PC-9 (cell line): ENCODE measurements at regions not wholly inside any gene's neighbourhood (a gene's known extent, or its start where the extent isn't known, plus 50 kb on each side); places are given as distances from the start of the nearest gene placed in this dataset.
"Not testable (repeated sequence)": the region's sequence is repeated elsewhere in the genome, so short reads cannot be mapped to it uniquely, and the experiment has no call there.

Experiments
- BruUV-seq: library from RNA; stranded (reverse); fragments of 400-500 nt; replicated peaks from 2 replicates; lab custom pipeline; 2021; lab: Mats Ljungman, UMichigan
- CTCF ChIA-PET: fragments of 300-600 bp; sonication (Branson Sonifier 250); formaldehyde crosslinking; loops from one replicate; lab custom pipeline; 2022; ENCODE audit warnings: antibody characterized with exemption; lab: Charles Lee
- POLR2A ChIA-PET: fragments of 300-600 bp; sonication (Branson Sonifier 250); formaldehyde crosslinking; loops from one replicate; lab custom pipeline; 2022; ENCODE audit warnings: antibody characterized with exemption; ENCODE audit not compliant: unreplicated experiment; lab: Charles Lee
- DNase-seq, 2 experiments: peaks; one replicate each; pipeline versions ENCODE4 v3.0.0 to v3.0.0-alpha.2; 2015 to 2022; ENCODE audit warnings: mixed read lengths in 1 of 2
- H2AFZ ChIP-seq: fragments of 200-600 bp; sonication (generic); 2 replicates; pipeline ENCODE4 v1.8.1; 2017; ENCODE audit warnings: antibody characterized with exemption
- H3F3A ChIP-seq: fragments of 200-600 bp; sonication (generic); 2 replicates; pipeline ENCODE4 v1.8.1; 2017; ENCODE audit warnings: antibody characterized with exemption, mild to moderate bottlenecking, low read depth; ENCODE audit not compliant: insufficient read depth
- H3K27ac ChIP-seq: fragments of 200-600 bp; sonication (generic); 2 replicates; pipeline ENCODE4 v1.6.1; 2016; ENCODE audit warnings: mixed run types
- H3K27me3 ChIP-seq: fragments of 200-600 bp; sonication (generic); 2 replicates; pipeline ENCODE4 v1.6.1; 2016; ENCODE audit warnings: low read depth, mixed run types; ENCODE audit not compliant: insufficient read depth
- H3K36me3 ChIP-seq: fragments of 200-600 bp; sonication (generic); 2 replicates; pipeline ENCODE4 v1.6.1; 2016; ENCODE audit warnings: low read depth, mixed run types
- H3K4me1 ChIP-seq: fragments of 200-600 bp; sonication (generic); replicated peaks from 2 replicates; pipeline ENCODE4 v1.6.1; 2016; ENCODE audit warnings: mixed run types; ENCODE audit not compliant: insufficient read depth
- H3K4me2 ChIP-seq: fragments of 200-600 bp; sonication (generic); 2 replicates; pipeline ENCODE4 v1.6.1; 2017; ENCODE audit warnings: mixed run types
- H3K4me3 ChIP-seq: fragments of 200-600 bp; sonication (generic); 2 replicates; pipeline ENCODE4 v1.6.1; 2016; ENCODE audit warnings: mixed run types
- H3K79me2 ChIP-seq: fragments of 200-600 bp; sonication (generic); 2 replicates; pipeline ENCODE4 v1.6.1; 2017; ENCODE audit warnings: low read depth, mixed run types
- H3K9me2 ChIP-seq: fragments of 200-600 bp; sonication (generic); 2 replicates; pipeline ENCODE4 v1.8.1; 2017; ENCODE audit warnings: mild to moderate bottlenecking; ENCODE audit not compliant: insufficient read depth
- H3K9me3 ChIP-seq: fragments of 200-600 bp; sonication (generic); 2 replicates; pipeline ENCODE4 v1.8.1; 2016; ENCODE audit warnings: low read depth; ENCODE audit not compliant: insufficient read depth
- H4K20me1 ChIP-seq: fragments of 200-600 bp; sonication (generic); 2 replicates; pipeline ENCODE4 v1.8.1; 2017; ENCODE audit not compliant: insufficient read depth
- CTCF ChIP-seq: fragments of 200-600 bp; sonication (generic); conservative IDR thresholded peaks from 2 replicates; pipeline ENCODE4 v1.6.1; 2017; ENCODE audit warnings: mixed run types, antibody characterized with exemption, mild to moderate bottlenecking, moderate library complexity
- EZH2 ChIP-seq: fragments of 200-600 bp; sonication (generic); IDR thresholded peaks from 2 replicates; pipeline ENCODE4 v1.8.0; 2017; ENCODE audit warnings: antibody characterized with exemption, low read depth
- intact Hi-C: fragments of 100-400 bp; cut with micrococcal nuclease; formaldehyde crosslinking; loops from one replicate; pipeline ENCODE4 v1.10.0; 2022; ENCODE audit not compliant: unreplicated experiment

- Histone ChIP-seq H3K79me2 (no peaks in the 10 kb centered on the region), H3F3A (no peaks in the 10 kb centered on the region), H4K20me1 (no peaks in the 10 kb centered on the region), H3K4me2 (no peak overlapping the region), H2AFZ (no peak overlapping the region), H3K36me3 (no peaks in the 10 kb centered on the region), H3K4me1 (no peaks in the 10 kb centered on the region), H3K9me3 (no peaks in the 10 kb centered on the region), H3K9me2 (no peaks in the 10 kb centered on the region), H3K4me3 (no peak overlapping the region), H3K27me3 (no peaks in the 10 kb centered on the region), H3K27ac (no peak overlapping the region)
- TF ChIP-seq EZH2, result no peak
- no peak for TF ChIP-seq CTCF
- DNase-seq, result no peak
- no TSS peak for BruUV-seq
- ChIA-PET CTCF (no interaction called here), POLR2A (no interaction called here)
- intact Hi-C loops, result no loop called here
These were observed 1221.5 kb downstream of the FSCB start for GRCh38 chr14:43285575-43285974.

DNA sequence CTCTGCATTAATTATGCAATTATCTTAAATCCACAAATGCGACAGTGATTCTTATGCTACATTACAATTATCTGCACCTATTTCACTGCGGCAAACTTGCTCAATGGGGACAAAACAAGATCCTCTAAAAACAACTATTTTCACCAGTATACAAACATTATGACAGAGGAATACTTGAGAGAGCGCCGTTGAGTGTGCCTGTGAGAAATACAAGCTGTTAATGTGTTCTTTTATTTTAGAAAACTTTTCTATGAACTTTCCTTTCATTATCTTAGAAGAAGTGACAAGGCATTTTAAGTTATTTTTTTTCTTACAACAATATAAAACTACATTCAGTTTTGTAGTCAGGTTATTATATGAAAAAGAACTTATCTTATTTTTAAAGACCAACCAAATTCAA lies 1247.0 kb downstream of the FSCB start:
- H4K20me1 ChIP-seq, result no peaks in the 10 kb centered on the region
- H3K4me1 ChIP-seq, result no peaks in the 10 kb centered on the region
- no peaks in the 10 kb centered on the region for H3K36me3 ChIP-seq
- no peak for TF ChIP-seq CTCF
- no peak for TF ChIP-seq EZH2
- H3F3A ChIP-seq, result no peaks in the 10 kb centered on the region
- H3K4me2 ChIP-seq, result no peak overlapping the region
- no peak overlapping the region for H3K27ac ChIP-seq
- ChIA-PET POLR2A (no interaction called here), CTCF (no interaction called here)
- no peak overlapping the region for H3K4me3 ChIP-seq
- H3K79me2 ChIP-seq, result no peaks in the 10 kb centered on the region
- no peak overlapping the region for H2AFZ ChIP-seq
- no peaks in the 10 kb centered on the region; the same call in 1 of the 2 replicates for H3K9me3 ChIP-seq
- BruUV-seq, result no TSS peak
- DNase-seq, result no peak
- H3K27me3 ChIP-seq, result no peaks in the 10 kb centered on the region
- no peaks in the 10 kb centered on the region for H3K9me2 ChIP-seq
- intact Hi-C loops, result no loop called here

GRCh38 chr14:43258396-43258795 lies 1248.7 kb downstream of the FSCB start:
- no peaks in the 10 kb centered on the region for H4K20me1 ChIP-seq
- H3K36me3 ChIP-seq, result no peaks in the 10 kb centered on the region
- H3K4me3 ChIP-seq, result no peak overlapping the region
- H3F3A ChIP-seq, result no peaks in the 10 kb centered on the region
- ChIA-PET POLR2A (no interaction called here), CTCF (no interaction called here)
- no peak overlapping the region for H2AFZ ChIP-seq
- H3K4me1 ChIP-seq, result no peaks in the 10 kb centered on the region
- no peak for TF ChIP-seq EZH2
- TF ChIP-seq CTCF, result no peak
- BruUV-seq, result no TSS peak
- no peaks in the 10 kb centered on the region for H3K79me2 ChIP-seq
- H3K9me2 ChIP-seq, result no peaks in the 10 kb centered on the region
- no peak for DNase-seq
- H3K4me2 ChIP-seq, result no peak overlapping the region
- no peaks in the 10 kb centered on the region for H3K27me3 ChIP-seq
- H3K9me3 ChIP-seq, result no peaks in the 10 kb centered on the region; the same call in 1 of the 2 replicates
- intact Hi-C loops, result no loop called here
- no peak overlapping the region for H3K27ac ChIP-seq

GRCh38 chr14:43256996-43257395 lies 1250.1 kb downstream of the FSCB start:
- BruUV-seq, H3F3A ChIP-seq, H3K27ac ChIP-seq, H3K36me3 ChIP-seq, DNase-seq, POLR2A ChIA-PET, H3K9me2 ChIP-seq, H4K20me1 ChIP-seq, H3K4me1 ChIP-seq, CTCF ChIA-PET, H3K9me3 ChIP-seq, H2AFZ ChIP-seq, intact Hi-C loops, H3K4me2 ChIP-seq, H3K4me3 ChIP-seq, H3K79me2 ChIP-seq, H3K27me3 ChIP-seq: not testable (repeated sequence)
